ENCODE measurements at regions not wholly inside any gene's neighbourhood (a gene's known extent, or its start where the extent isn't known, plus 50 kb on each side); places are given as distances from the start of the nearest gene placed in this dataset.

DNA sequence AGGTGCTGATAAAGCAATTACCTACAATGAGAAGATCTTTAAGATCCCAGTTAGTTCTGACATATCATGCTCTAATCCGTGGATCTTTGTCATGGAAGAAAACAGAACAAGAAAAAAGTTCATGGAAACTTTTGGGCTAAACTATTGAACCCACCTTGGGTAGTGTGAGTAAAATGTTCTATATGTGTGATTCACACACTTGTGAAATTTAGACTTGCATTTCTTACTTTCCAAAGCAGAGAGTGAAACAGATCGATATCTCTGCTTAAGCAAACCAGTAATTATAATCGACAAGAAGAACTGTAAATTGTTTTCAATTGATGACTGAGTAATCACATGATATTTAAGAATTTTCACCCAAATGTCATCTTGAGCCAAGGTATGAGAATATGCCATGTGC lies 214.2 kb downstream of the HRH4 start:
- no peak overlapping the region for H3K4me3 Mint-ChIP-seq (ENCODE audit: unreplicated experiment)
- TF ChIP-seq, protein P1, sequence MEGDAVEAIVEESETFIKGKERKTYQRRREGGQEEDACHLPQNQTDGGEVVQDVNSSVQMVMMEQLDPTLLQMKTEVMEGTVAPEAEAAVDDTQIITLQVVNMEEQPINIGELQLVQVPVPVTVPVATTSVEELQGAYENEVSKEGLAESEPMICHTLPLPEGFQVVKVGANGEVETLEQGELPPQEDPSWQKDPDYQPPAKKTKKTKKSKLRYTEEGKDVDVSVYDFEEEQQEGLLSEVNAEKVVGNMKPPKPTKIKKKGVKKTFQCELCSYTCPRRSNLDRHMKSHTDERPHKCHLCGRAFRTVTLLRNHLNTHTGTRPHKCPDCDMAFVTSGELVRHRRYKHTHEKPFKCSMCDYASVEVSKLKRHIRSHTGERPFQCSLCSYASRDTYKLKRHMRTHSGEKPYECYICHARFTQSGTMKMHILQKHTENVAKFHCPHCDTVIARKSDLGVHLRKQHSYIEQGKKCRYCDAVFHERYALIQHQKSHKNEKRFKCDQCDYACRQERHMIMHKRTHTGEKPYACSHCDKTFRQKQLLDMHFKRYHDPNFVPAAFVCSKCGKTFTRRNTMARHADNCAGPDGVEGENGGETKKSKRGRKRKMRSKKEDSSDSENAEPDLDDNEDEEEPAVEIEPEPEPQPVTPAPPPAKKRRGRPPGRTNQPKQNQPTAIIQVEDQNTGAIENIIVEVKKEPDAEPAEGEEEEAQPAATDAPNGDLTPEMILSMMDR (IDR thresholded peaks at IDR 0.05), result no peak
- no peaks in the 10 kb centered on the region for H3K36me3 Mint-ChIP-seq (ENCODE audit: unreplicated experiment)
- no peaks in the 10 kb centered on the region for H3K4me1 Mint-ChIP-seq (ENCODE audit: unreplicated experiment)
- H3K27me3 Mint-ChIP-seq (ENCODE audit: unreplicated experiment), result peaks cover 18% of the 10 kb centered on the region
- H3K27ac Mint-ChIP-seq (ENCODE audit: unreplicated experiment), result no peak overlapping the region
- no peaks in the 10 kb centered on the region for H3K9me3 Mint-ChIP-seq (ENCODE audit: unreplicated experiment)
- DNase-seq (ENCODE audit: extremely low spot score, unreplicated experiment), result no peak

DNA sequence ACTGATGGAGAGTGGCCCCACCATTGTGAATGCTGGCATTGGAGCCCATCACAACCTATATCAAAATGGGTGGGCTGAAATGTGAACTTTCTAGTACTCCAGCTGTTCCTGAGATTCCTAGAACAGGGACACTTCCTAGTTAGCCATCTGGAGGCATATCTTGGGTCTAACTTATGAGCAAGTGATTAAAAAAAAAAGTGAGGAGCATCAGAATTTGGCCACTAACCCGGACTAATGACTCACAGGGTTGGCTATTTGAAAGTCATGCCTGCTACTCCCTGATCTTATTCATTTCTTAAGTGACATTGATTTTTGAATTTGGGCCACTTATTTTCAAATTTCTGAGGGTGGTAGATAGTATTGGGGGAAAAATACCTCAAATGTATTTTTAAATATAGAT lies 216.6 kb downstream of the HRH4 start:
- H3K36me3 Mint-ChIP-seq (ENCODE audit: unreplicated experiment), result no peaks in the 10 kb centered on the region
- no peak overlapping the region for H3K27ac Mint-ChIP-seq (ENCODE audit: unreplicated experiment)
- no peak overlapping the region for H3K4me3 Mint-ChIP-seq (ENCODE audit: unreplicated experiment)
- peaks cover 17% of the 10 kb centered on the region for H3K27me3 Mint-ChIP-seq (ENCODE audit: unreplicated experiment)
- no peaks in the 10 kb centered on the region for H3K4me1 Mint-ChIP-seq (ENCODE audit: unreplicated experiment)
- DNase-seq (ENCODE audit: extremely low spot score, unreplicated experiment), result no peak
- no peaks in the 10 kb centered on the region for H3K9me3 Mint-ChIP-seq (ENCODE audit: unreplicated experiment)
- TF ChIP-seq, protein P1 (IDR thresholded peaks at IDR 0.05), result no peak

DNA sequence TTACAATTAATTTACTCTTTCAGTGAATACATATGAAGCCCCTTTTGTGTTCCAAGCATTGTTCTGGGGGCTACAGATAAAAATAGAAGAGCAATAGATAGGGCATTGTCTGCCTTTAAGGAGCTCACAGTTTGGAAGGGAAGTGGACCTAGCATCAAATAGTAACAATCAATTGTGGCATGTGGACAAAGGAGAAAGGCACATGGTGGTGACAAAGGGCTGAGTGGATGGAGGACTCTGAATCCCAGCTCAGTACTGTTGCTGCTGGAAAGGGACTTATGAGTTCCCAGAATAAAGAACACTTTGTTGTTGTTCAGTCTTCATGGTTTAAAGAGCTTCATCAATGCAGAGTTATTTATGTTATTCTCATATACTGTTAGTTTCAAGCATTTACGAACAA lies 217.7 kb downstream of the HRH4 start:
- Mint-ChIP-seq H3K27ac (ENCODE audit: unreplicated experiment) (no peak overlapping the region), H3K9me3 (ENCODE audit: unreplicated experiment) (no peaks in the 10 kb centered on the region), H3K27me3 (ENCODE audit: unreplicated experiment) (peaks cover 17% of the 10 kb centered on the region), H3K36me3 (ENCODE audit: unreplicated experiment) (no peaks in the 10 kb centered on the region), H3K4me1 (ENCODE audit: unreplicated experiment) (no peaks in the 10 kb centered on the region), H3K4me3 (ENCODE audit: unreplicated experiment) (no peak overlapping the region)
- TF ChIP-seq, protein P1 (IDR thresholded peaks at IDR 0.05), result no peak
- DNase-seq (ENCODE audit: extremely low spot score, unreplicated experiment), result no peak

DNA sequence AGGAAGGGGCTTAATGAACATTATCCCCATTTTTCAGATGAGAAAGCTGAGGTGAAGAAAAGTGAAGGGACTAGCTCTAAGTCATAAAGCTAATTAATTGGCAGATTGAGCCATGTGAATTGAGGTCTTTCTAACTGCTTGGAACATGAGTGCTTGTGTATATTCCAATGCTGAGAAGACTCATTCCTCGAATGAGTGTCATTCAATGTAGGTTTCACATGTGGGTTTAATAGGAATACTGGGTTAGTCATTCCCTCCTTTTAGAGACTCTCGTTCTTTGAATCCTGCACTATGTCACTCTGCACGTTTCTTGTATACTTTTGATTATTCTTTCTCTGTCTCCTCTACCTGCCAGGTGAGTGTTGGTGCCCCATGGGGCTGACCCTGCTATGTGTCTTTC lies 218.2 kb downstream of the HRH4 start:
- no peaks in the 10 kb centered on the region for H3K4me1 Mint-ChIP-seq (ENCODE audit: unreplicated experiment)
- no peak overlapping the region for H3K4me3 Mint-ChIP-seq (ENCODE audit: unreplicated experiment)
- no peak for DNase-seq (ENCODE audit: extremely low spot score, unreplicated experiment)
- no peak overlapping the region for H3K27ac Mint-ChIP-seq (ENCODE audit: unreplicated experiment)
- no peaks in the 10 kb centered on the region for H3K9me3 Mint-ChIP-seq (ENCODE audit: unreplicated experiment)
- no peaks in the 10 kb centered on the region for H3K36me3 Mint-ChIP-seq (ENCODE audit: unreplicated experiment)
- H3K27me3 Mint-ChIP-seq (ENCODE audit: unreplicated experiment), result peaks cover 17% of the 10 kb centered on the region
- TF ChIP-seq, protein P1 (IDR thresholded peaks at IDR 0.05), result no peak

DNA sequence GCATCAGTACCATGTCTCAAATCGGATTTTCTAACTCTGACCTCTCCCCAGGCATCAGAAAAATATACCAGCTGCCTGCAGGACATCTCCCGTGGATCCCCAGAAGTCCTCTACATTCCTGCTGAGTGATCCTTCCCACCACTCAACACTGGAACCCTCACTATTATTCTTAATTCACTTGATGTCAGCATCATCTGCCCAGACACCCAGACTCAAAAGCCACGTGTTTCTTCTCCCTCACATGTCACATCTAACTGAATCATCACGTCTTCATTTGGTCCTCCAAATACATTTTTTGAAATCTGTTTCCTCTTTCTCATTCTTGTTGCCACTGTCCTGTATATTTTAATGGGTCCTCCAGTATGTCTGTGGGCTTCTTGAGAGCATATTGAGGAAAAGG lies 218.6 kb downstream of the HRH4 start:
- H3K27ac Mint-ChIP-seq (ENCODE audit: unreplicated experiment), result no peak overlapping the region
- H3K9me3 Mint-ChIP-seq (ENCODE audit: unreplicated experiment), result no peaks in the 10 kb centered on the region
- H3K4me3 Mint-ChIP-seq (ENCODE audit: unreplicated experiment), result no peak overlapping the region
- no peak for DNase-seq (ENCODE audit: extremely low spot score, unreplicated experiment)
- H3K36me3 Mint-ChIP-seq (ENCODE audit: unreplicated experiment), result no peaks in the 10 kb centered on the region
- H3K27me3 Mint-ChIP-seq (ENCODE audit: unreplicated experiment), result peaks cover 19% of the 10 kb centered on the region
- H3K4me1 Mint-ChIP-seq (ENCODE audit: unreplicated experiment), result no peaks in the 10 kb centered on the region
- TF ChIP-seq, protein P1 (IDR thresholded peaks at IDR 0.05), result no peak

Data from osteocyte (in vitro differentiated cells).